ENCODE measurements at regions not wholly inside any gene's neighbourhood (a gene's known extent, or its start where the extent isn't known, plus 50 kb on each side); places are given as distances from the start of the nearest gene placed in this dataset.
"Not testable (repeated sequence)": the region's sequence is repeated elsewhere in the genome, so short reads cannot be mapped to it uniquely, and the experiment has no call there.

- DNase-seq = no peak
These were observed 633.7 kb downstream of the MECOM start for GRCh38 chr3:169029674-169030285.

GRCh38 chr3:169028716-169029115, 634.8 kb downstream of the MECOM start:
- DNase-seq = no peak

- no peak for DNase-seq
These were observed 636.8 kb downstream of the MECOM start for GRCh38 chr3:169026543-169027182.

- DNase-seq = no peak
These were observed 641.1 kb downstream of the MECOM start for GRCh38 chr3:169022457-169022856.

GRCh38 chr3:169020371-169020770, 643.1 kb downstream of the MECOM start:
- DNase-seq = no peak

GRCh38 chr3:169009453-169009852, 654.1 kb downstream of the MECOM start:
- DNase-seq = no peak

GRCh38 chr3:169008776-169009358, 654.6 kb downstream of the MECOM start:
- no peak for DNase-seq

- no peak for DNase-seq
These were observed 656.4 kb downstream of the MECOM start for GRCh38 chr3:169007145-169007544.

- DNase-seq = not testable (repeated sequence)
These were observed 657.1 kb downstream of the MECOM start for GRCh38 chr3:169006398-169006797.

- no peak for DNase-seq
These were observed 660.8 kb downstream of the MECOM start for GRCh38 chr3:169002689-169003088.

GRCh38 chr3:168998792-168999191, 664.7 kb downstream of the MECOM start:
- no peak for DNase-seq

GRCh38 chr3:168997488-168997887, 666.0 kb downstream of the MECOM start:
- DNase-seq = no peak

GRCh38 chr3:168996622-168997021, 666.9 kb downstream of the MECOM start:
- no peak for DNase-seq

- no peak for DNase-seq
These were observed 668.4 kb downstream of the MECOM start for GRCh38 chr3:168995129-168995528.

GRCh38 chr3:168991803-168992202, 671.7 kb downstream of the MECOM start:
- no peak for DNase-seq

- no peak for DNase-seq
These were observed 672.9 kb downstream of the MECOM start for GRCh38 chr3:168990621-168991020.

GRCh38 chr3:168990134-168990533, 673.4 kb downstream of the MECOM start:
- DNase-seq = no peak

GRCh38 chr3:168989396-168989795, 674.1 kb downstream of the MECOM start:
- DNase-seq = no peak

- no peak for DNase-seq
These were observed 674.7 kb downstream of the MECOM start for GRCh38 chr3:168988853-168989252.

GRCh38 chr3:168984872-168985271, 678.6 kb downstream of the MECOM start:
- DNase-seq = no peak

GRCh38 chr3:168983046-168983445, 680.5 kb downstream of the MECOM start:
- no peak for DNase-seq

- no peak for DNase-seq
These were observed 682.1 kb downstream of the MECOM start for GRCh38 chr3:168981396-168981795.

GRCh38 chr3:168977716-168978374, 685.7 kb downstream of the MECOM start:
- no peak for DNase-seq

GRCh38 chr3:168976969-168977368, 686.5 kb downstream of the MECOM start:
- no peak for DNase-seq
